GM19452 (cell line): ENCODE measurements at regions not wholly inside any gene's neighbourhood (a gene's known extent, or its start where the extent isn't known, plus 50 kb on each side); places are given as distances from the start of the nearest gene placed in this dataset.

ENCODE experiments used
- ATAC-seq: cut with Tn5 transposase; IDR thresholded peaks from one replicate; pipeline ENCODE4 v1.9.1; 2021; ENCODE audit not compliant: unreplicated experiment

GRCh38 chr9:115362640-115363039, 244.7 kb upstream of the TNC start:
- no peak for ATAC-seq

- no peak for ATAC-seq
Observed at GRCh38 chr9:115364991-115365390, 247.0 kb upstream of the TNC start.

- ATAC-seq, result no peak
Observed at GRCh38 chr9:115367321-115367720, 249.4 kb upstream of the TNC start.

GRCh38 chr9:115367780-115368525, 250.0 kb upstream of the TNC start:
- ATAC-seq, result no peak

- no peak for ATAC-seq
Observed at GRCh38 chr9:115369322-115369957, 251.5 kb upstream of the TNC start.

GRCh38 chr9:115373000-115373709, 255.2 kb upstream of the TNC start:
- peak; percentile 93 for ATAC-seq

- ATAC-seq, result peak; percentile 5
Observed at GRCh38 chr9:115373710-115374045, 255.7 kb upstream of the TNC start.

- no peak for ATAC-seq
Observed at GRCh38 chr9:115374724-115375268, 256.8 kb upstream of the TNC start.

- no peak for ATAC-seq
Observed at GRCh38 chr9:115378241-115378640, 260.3 kb upstream of the TNC start.

- ATAC-seq, result peak; percentile 55
Observed at GRCh38 chr9:115378758-115379157, 260.8 kb upstream of the TNC start.

- ATAC-seq, result no peak
Observed at GRCh38 chr9:115379719-115380118, 261.8 kb upstream of the TNC start.

GRCh38 chr9:115382865-115383264, 264.9 kb upstream of the TNC start:
- no peak for ATAC-seq

- ATAC-seq, result no peak
Observed at GRCh38 chr9:115385383-115386122, 267.6 kb upstream of the TNC start.

GRCh38 chr9:115386963-115387770, 269.2 kb upstream of the TNC start:
- ATAC-seq, result no peak

- no peak for ATAC-seq
Observed at GRCh38 chr9:115391168-115391825, 273.3 kb upstream of the TNC start.

- ATAC-seq, result no peak
Observed at GRCh38 chr9:115393976-115394775, 276.2 kb upstream of the TNC start.

GRCh38 chr9:115395511-115396021, 277.6 kb upstream of the TNC start:
- ATAC-seq, result no peak

GRCh38 chr9:115396071-115396529, 278.1 kb upstream of the TNC start:
- ATAC-seq, result no peak
